BJ (cell line): ENCODE measurements at regions not wholly inside any gene's neighbourhood (a gene's known extent, or its start where the extent isn't known, plus 50 kb on each side); places are given as distances from the start of the nearest gene placed in this dataset.

Source experiments
- CTCF ChIA-PET: fragments of 350-600 bp; formaldehyde crosslinking; extraction: SDS; loops from one replicate; lab custom pipeline; 2021; ENCODE audit warnings: antibody characterized with exemption, inconsistent platforms; lab: Yijun Ruan, JAX
- POLR2A ChIA-PET: fragments of 300-600 bp; sonication (Branson Sonifier 250); formaldehyde crosslinking; extraction: SDS; loops from one replicate; lab custom pipeline; 2021; ENCODE audit warnings: antibody characterized with exemption; lab: Charles Lee
- DNase-seq: peaks from one replicate; pipeline ENCODE4 v3.0.0-alpha.2; 2011; ENCODE audit warnings: low read depth
- H3K27me3 ChIP-seq: 2 replicates; pipeline ENCODE4 v1.6.0; 2011; ENCODE audit warnings: low read length; ENCODE audit not compliant: control insufficient read depth, insufficient read depth
- H3K36me3 ChIP-seq: 2 replicates; pipeline ENCODE4 v1.5.1; 2011; ENCODE audit warnings: low read length; ENCODE audit not compliant: control insufficient read depth, insufficient read depth
- H3K4me3 ChIP-seq: 2 replicates; pipeline ENCODE4 v1.5.1; 2011; ENCODE audit warnings: low read depth, mild to moderate bottlenecking, control low read depth, low read length
- CTCF ChIP-seq: IDR thresholded peaks from 2 replicates; pipeline ENCODE4 v1.5.1; 2011; ENCODE audit warnings: low read depth, mild to moderate bottlenecking, control low read depth, inconsistent platforms, low read length, moderate library complexity; ENCODE audit not compliant: insufficient read depth

GRCh38 chr5:18050776-18051175 is 416.5 kb downstream of the TAF11L14 start:
- no peak for TF ChIP-seq CTCF
- CTCF ChIA-PET, result no interaction called here
- no peak for DNase-seq
- H3K27me3 ChIP-seq, result no peaks in the 10 kb centered on the region
- POLR2A ChIA-PET, result no interaction called here
- no peak overlapping the region for H3K4me3 ChIP-seq
- no peaks in the 10 kb centered on the region for H3K36me3 ChIP-seq

- Histone ChIP-seq H3K36me3 (no peaks in the 10 kb centered on the region), H3K4me3 (no peak overlapping the region), H3K27me3 (no peaks in the 10 kb centered on the region)
- CTCF ChIA-PET, result no interaction called here
- no peak for TF ChIP-seq CTCF
- no peak for DNase-seq
- POLR2A ChIA-PET, result no interaction called here
These were observed 417.7 kb downstream of the TAF11L14 start for GRCh38 chr5:18051953-18052352.

GRCh38 chr5:18052569-18052968 is 418.3 kb downstream of the TAF11L14 start:
- CTCF ChIA-PET, result no interaction called here
- no peak for DNase-seq
- H3K36me3 ChIP-seq, result no peaks in the 10 kb centered on the region
- H3K4me3 ChIP-seq, result no peak overlapping the region
- no peak for TF ChIP-seq CTCF
- no peaks in the 10 kb centered on the region for H3K27me3 ChIP-seq
- POLR2A ChIA-PET, result no interaction called here

GRCh38 chr5:18057725-18058124 is 423.5 kb downstream of the TAF11L14 start:
- no peak for TF ChIP-seq CTCF
- no peaks in the 10 kb centered on the region for H3K27me3 ChIP-seq
- DNase-seq, result no peak
- H3K4me3 ChIP-seq, result no peak overlapping the region
- no peaks in the 10 kb centered on the region for H3K36me3 ChIP-seq
- ChIA-PET CTCF (no interaction called here), POLR2A (no interaction called here)

GRCh38 chr5:18067615-18068014 is 433.4 kb downstream of the TAF11L14 start:
- Histone ChIP-seq H3K27me3 (no peaks in the 10 kb centered on the region), H3K4me3 (no peak overlapping the region), H3K36me3 (no peaks in the 10 kb centered on the region)
- TF ChIP-seq CTCF, result no peak
- ChIA-PET CTCF (no interaction called here), POLR2A (no interaction called here)
- no peak for DNase-seq
